Putamen (tissue), 1 donor: ENCODE measurements at regions not wholly inside any gene's neighbourhood (a gene's known extent, or its start where the extent isn't known, plus 50 kb on each side); places are given as distances from the start of the nearest gene placed in this dataset.
A peak's percentile ranks its signal among the peaks of the same experiment; 100 is the strongest.
"Not testable (repeated sequence)": the region's sequence is repeated elsewhere in the genome, so short reads cannot be mapped to it uniquely, and the experiment has no call there.

Source experiments
- DNase-seq: peaks from one replicate; pipeline ENCODE4 v3.0.0-alpha.2; 2016; ENCODE audit warnings: low spot score

- peak; percentile 60 for DNase-seq
Measured at GRCh38 chr7:124152859-124153692, 120.2 kb upstream of the TMEM229A start.

GRCh38 chr7:124137664-124138063 lies 104.8 kb upstream of the TMEM229A start:
- DNase-seq, result no peak

GRCh38 chr7:124124201-124124600 lies 91.3 kb upstream of the TMEM229A start:
- no peak for DNase-seq

- no peak for DNase-seq
Measured at GRCh38 chr7:124120911-124121310, 88.0 kb upstream of the TMEM229A start.

GRCh38 chr7:124113045-124113444 lies 80.2 kb upstream of the TMEM229A start:
- no peak for DNase-seq

- DNase-seq, result no peak
Measured at GRCh38 chr7:124106575-124106974, 73.7 kb upstream of the TMEM229A start.

GRCh38 chr7:124101173-124101768 lies 68.4 kb upstream of the TMEM229A start:
- no peak for DNase-seq

- DNase-seq, result no peak
Measured at GRCh38 chr7:124100190-124100589, 67.3 kb upstream of the TMEM229A start.

GRCh38 chr7:124099585-124099984 lies 66.7 kb upstream of the TMEM229A start:
- not testable (repeated sequence) for DNase-seq

- no peak for DNase-seq
Measured at GRCh38 chr7:124089621-124090020, 56.8 kb upstream of the TMEM229A start.

GRCh38 chr7:124088590-124088989 lies 55.7 kb upstream of the TMEM229A start:
- no peak for DNase-seq

GRCh38 chr7:124086843-124087242 lies 54.0 kb upstream of the TMEM229A start:
- DNase-seq, result no peak

GRCh38 chr7:124085179-124085578 lies 52.3 kb upstream of the TMEM229A start:
- peak; percentile 93 for DNase-seq

GRCh38 chr7:124084024-124084423 lies 51.2 kb upstream of the TMEM229A start:
- DNase-seq, result no peak
